ENCODE measurements at regions not wholly inside any gene's neighbourhood (a gene's known extent, or its start where the extent isn't known, plus 50 kb on each side); places are given as distances from the start of the nearest gene placed in this dataset.

DNA sequence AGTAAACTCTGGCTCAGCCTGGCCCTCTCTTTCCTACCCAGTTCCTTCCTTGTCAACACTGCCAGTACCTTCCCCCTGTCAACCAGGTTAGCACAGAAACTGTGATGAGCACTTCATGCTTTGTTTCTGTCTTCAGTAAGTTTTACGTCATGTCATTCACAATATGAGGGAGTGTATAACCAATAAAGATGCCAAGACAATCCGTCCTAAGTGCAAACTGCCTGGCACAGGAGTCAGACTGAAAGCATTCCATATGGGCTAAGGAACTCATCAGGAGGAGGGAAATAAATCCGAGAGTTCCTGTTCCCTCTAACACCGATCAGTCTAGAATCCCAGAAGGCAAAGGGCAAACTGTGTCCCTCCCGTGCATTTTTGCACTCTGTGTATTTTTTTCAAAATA is 507.2 kb downstream of the CMPK2 start:
- POLR2A ChIA-PET: no interaction called here
- no peak for TF ChIP-seq CTCF (IDR thresholded peaks at IDR 0.05; ENCODE audit: insufficient read depth, low read length, missing control alignments)
- no peak overlapping the region for H3K4me3 ChIP-seq (ENCODE audit: low read depth, low read length)
- no peak for DNase-seq (ENCODE audit: low read depth, low spot score)
- CTCF ChIA-PET: no interaction called here

- no peak for TF ChIP-seq CTCF (IDR thresholded peaks at IDR 0.05; ENCODE audit: insufficient read depth, low read length, missing control alignments)
- ChIA-PET CTCF (no interaction called here), POLR2A (no interaction called here)
- no peak for DNase-seq (ENCODE audit: low read depth, low spot score)
- H3K4me3 ChIP-seq (ENCODE audit: low read depth, low read length): no peak overlapping the region
These were observed 506.7 kb downstream of the CMPK2 start for GRCh38 chr2:6358985-6359384.

DNA sequence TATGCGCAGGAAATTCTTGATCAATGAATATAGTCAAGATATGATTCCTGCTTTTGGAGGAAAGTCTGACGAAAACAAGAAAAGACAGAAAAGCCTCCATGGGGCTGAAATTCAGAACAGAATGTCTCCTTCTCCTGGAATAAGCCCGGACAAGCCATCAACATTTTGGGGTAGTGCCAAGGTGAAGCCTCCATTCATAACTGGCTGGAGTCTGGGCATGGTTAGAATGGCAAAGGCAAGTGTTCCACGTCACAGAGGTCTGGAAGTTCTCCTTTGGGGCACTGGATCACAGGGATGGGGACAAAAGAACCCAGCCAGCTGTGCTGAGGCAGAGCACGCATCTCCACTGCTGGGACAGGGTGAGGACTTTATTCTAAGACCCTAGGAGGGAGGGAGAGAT is 505.7 kb downstream of the CMPK2 start:
- CTCF ChIA-PET: no interaction called here
- no peak for DNase-seq (ENCODE audit: low read depth, low spot score)
- POLR2A ChIA-PET: no interaction called here
- no peak overlapping the region for H3K4me3 ChIP-seq (ENCODE audit: low read depth, low read length)
- TF ChIP-seq CTCF (IDR thresholded peaks at IDR 0.05; ENCODE audit: insufficient read depth, low read length, missing control alignments): no peak

DNA sequence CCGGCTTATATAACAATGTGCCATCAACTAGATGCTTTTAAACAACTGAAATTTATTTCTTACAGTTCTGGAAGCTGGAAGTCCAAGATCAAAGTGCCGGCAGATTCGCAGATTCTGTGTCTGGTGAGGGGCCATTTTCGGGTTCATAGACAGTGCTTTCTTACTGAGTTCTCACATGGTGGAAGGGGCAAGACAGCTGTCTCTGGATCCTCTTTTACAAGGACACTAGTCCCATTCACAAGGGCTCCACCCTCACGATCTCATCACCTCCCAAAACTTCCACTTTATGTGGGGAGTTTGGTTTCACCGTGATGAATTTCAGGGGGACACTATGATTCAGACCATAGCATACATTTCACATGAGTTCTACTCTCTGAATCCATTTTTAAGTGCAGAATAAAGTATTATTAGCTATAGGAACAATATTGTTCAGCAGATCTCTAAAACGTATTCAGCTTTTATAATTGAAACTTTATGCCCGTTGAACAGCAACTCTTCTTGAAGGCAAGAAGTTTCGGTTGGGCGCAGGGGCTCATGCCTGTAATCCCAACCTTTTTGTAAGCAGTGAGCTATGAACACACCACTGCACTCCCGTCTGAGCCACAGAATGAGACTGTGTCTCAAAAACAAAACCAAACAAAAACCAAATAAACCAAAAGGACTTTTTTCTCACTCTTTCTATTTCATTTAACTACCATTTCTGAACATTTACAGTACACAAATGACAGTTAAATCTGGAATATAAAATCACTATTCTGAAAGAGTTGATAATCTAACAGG is 502.8 kb downstream of the CMPK2 start:
- POLR2A ChIA-PET: no interaction called here
- H3K4me3 ChIP-seq (ENCODE audit: low read depth, low read length): no peak overlapping the region
- CTCF ChIA-PET: no interaction called here
- no peak for TF ChIP-seq CTCF (IDR thresholded peaks at IDR 0.05; ENCODE audit: insufficient read depth, low read length, missing control alignments)
- DNase-seq (ENCODE audit: low read depth, low spot score): no peak

DNA sequence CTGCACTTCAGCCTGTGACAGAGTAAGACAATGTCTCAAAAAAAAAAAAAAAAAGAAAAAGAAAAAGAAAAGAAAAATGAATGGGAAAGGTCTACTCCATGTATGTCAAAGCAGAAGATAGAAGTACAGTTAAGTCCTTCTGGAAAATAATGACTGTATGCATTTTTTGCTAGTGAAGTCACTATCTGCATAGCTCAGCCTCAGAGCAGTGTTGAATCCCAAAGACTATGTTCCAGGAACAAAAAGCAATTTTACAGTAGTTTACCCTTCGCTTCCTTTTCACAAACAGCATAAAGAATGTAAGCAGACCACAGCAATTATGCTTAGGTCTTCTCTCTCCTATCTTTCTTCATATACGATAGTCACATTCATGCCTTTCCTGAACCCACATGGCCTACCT is 497.4 kb downstream of the CMPK2 start:
- CTCF ChIA-PET: interaction anchor here (1.9 kb wide), 1 partner anchor 15 kb away, joined by 6 read pairs; no protein-coding TSS in a partner anchor
- POLR2A ChIA-PET: no interaction called here
- no peak for TF ChIP-seq CTCF (IDR thresholded peaks at IDR 0.05; ENCODE audit: insufficient read depth, low read length, missing control alignments)
- H3K4me3 ChIP-seq (ENCODE audit: low read depth, low read length): no peak overlapping the region
- DNase-seq (ENCODE audit: low read depth, low spot score): peak; percentile 41

DNA sequence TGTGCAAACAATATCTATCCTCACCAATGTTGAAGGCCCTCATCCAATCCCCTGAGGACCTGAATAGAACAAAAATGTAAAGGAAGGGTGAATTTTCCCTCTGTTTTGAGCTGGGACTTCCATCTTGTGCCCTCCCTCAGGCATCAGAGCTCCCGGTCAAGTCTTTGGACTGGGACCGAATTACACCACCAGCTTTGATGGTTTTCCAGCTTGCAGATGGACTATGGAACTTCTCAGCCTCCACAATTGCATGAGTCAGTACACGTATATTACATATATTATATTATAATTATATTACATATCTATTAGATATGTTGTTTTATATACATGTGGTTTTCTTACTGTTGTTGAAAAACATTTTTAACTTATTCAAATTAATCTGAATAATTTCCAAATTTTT is 496.4 kb downstream of the CMPK2 start:
- CTCF ChIA-PET: interaction anchor here (1.9 kb wide), 1 partner anchor 16 kb away, joined by 6 read pairs; no protein-coding TSS in a partner anchor
- H3K4me3 ChIP-seq (ENCODE audit: low read depth, low read length): no peak overlapping the region
- no peak for TF ChIP-seq CTCF (IDR thresholded peaks at IDR 0.05; ENCODE audit: insufficient read depth, low read length, missing control alignments)
- POLR2A ChIA-PET: no interaction called here
- no peak for DNase-seq (ENCODE audit: low read depth, low spot score)
